ENCODE measurements at regions not wholly inside any gene's neighbourhood (a gene's known extent, or its start where the extent isn't known, plus 50 kb on each side); places are given as distances from the start of the nearest gene placed in this dataset.

GRCh38 chr5:38115318-38115827, 143.0 kb upstream of the EGFLAM start:
- Histone ChIP-seq H4K20me1 (ENCODE audit: insufficient read depth) (no peaks in the 10 kb centered on the region), H3K27me3 (ENCODE audit: insufficient read depth, low read depth) (peaks cover 22% of the 10 kb centered on the region), H3K4me3 (no peak overlapping the region), H3K36me3 (ENCODE audit: low read depth) (no peaks in the 10 kb centered on the region), H3K4me2 (no peak overlapping the region), H3K4me1 (replicated peaks; ENCODE audit: insufficient read depth) (no peaks in the 10 kb centered on the region), H2AFZ (no peak overlapping the region), H3K9me3 (ENCODE audit: insufficient read depth, low read depth) (no peaks in the 10 kb centered on the region), H3K79me2 (ENCODE audit: low read depth) (no peaks in the 10 kb centered on the region), H3F3A (ENCODE audit: insufficient read depth, low read depth) (no peaks in the 10 kb centered on the region), H3K27ac (no peak overlapping the region), H3K9me2 (ENCODE audit: insufficient read depth) (no peaks in the 10 kb centered on the region)
- intact Hi-C loops (cut with micrococcal nuclease; ENCODE audit: unreplicated experiment) = no loop called here
- BruUV-seq (replicated peaks) = no TSS peak
- no peak for DNase-seq
- CTCF ChIA-PET = no interaction called here
- POLR2A ChIA-PET (ENCODE audit: unreplicated experiment) = interaction anchor here (0.5 kb wide), 1 partner anchor 375 kb away, joined by 4 read pairs; no protein-coding TSS in a partner anchor
- TF ChIP-seq EZH2 (IDR thresholded peaks at IDR 0.05; ENCODE audit: low read depth) (no peak), CTCF (conservative IDR thresholded peaks at IDR 0.05) (no peak)

- CTCF ChIA-PET = no interaction called here
- Histone ChIP-seq H3K9me3 (ENCODE audit: insufficient read depth, low read depth) (no peaks in the 10 kb centered on the region), H3K4me3 (no peak overlapping the region), H3K79me2 (ENCODE audit: low read depth) (no peaks in the 10 kb centered on the region), H3K9me2 (ENCODE audit: insufficient read depth) (no peaks in the 10 kb centered on the region), H3K27ac (no peak overlapping the region), H3K27me3 (ENCODE audit: insufficient read depth, low read depth) (peaks cover 22% of the 10 kb centered on the region), H3K4me2 (no peak overlapping the region), H3K36me3 (ENCODE audit: low read depth) (no peaks in the 10 kb centered on the region), H3F3A (ENCODE audit: insufficient read depth, low read depth) (no peaks in the 10 kb centered on the region), H2AFZ (no peak overlapping the region), H4K20me1 (ENCODE audit: insufficient read depth) (no peaks in the 10 kb centered on the region), H3K4me1 (replicated peaks; ENCODE audit: insufficient read depth) (no peaks in the 10 kb centered on the region)
- DNase-seq = no peak
- no peak for TF ChIP-seq CTCF (conservative IDR thresholded peaks at IDR 0.05)
- no peak for TF ChIP-seq EZH2 (IDR thresholded peaks at IDR 0.05; ENCODE audit: low read depth)
- no TSS peak for BruUV-seq (replicated peaks)
- intact Hi-C loops (cut with micrococcal nuclease; ENCODE audit: unreplicated experiment) = no loop called here
- POLR2A ChIA-PET (ENCODE audit: unreplicated experiment) = interaction anchor here (0.6 kb wide), 2 partner anchors 139 to 827 kb away, joined by 3 to 6 read pairs; no protein-coding TSS in a partner anchor
Observed at GRCh38 chr5:38113880-38114279, 144.5 kb upstream of the EGFLAM start.

GRCh38 chr5:38113456-38113855, 144.9 kb upstream of the EGFLAM start:
- H3K4me2 ChIP-seq = no peak overlapping the region
- no peaks in the 10 kb centered on the region for H3F3A ChIP-seq (ENCODE audit: insufficient read depth, low read depth)
- no peak for DNase-seq
- no TSS peak for BruUV-seq (replicated peaks)
- no peaks in the 10 kb centered on the region for H3K9me2 ChIP-seq (ENCODE audit: insufficient read depth)
- H3K27me3 ChIP-seq (ENCODE audit: insufficient read depth, low read depth) = peaks cover 22% of the 10 kb centered on the region
- H3K79me2 ChIP-seq (ENCODE audit: low read depth) = no peaks in the 10 kb centered on the region
- intact Hi-C loops (cut with micrococcal nuclease; ENCODE audit: unreplicated experiment) = no loop called here
- ChIA-PET CTCF (no interaction called here), POLR2A (ENCODE audit: unreplicated experiment) (no interaction called here)
- H2AFZ ChIP-seq = no peak overlapping the region
- no peak overlapping the region for H3K27ac ChIP-seq
- H3K36me3 ChIP-seq (ENCODE audit: low read depth) = no peaks in the 10 kb centered on the region
- no peaks in the 10 kb centered on the region for H3K4me1 ChIP-seq (replicated peaks; ENCODE audit: insufficient read depth)
- no peaks in the 10 kb centered on the region for H4K20me1 ChIP-seq (ENCODE audit: insufficient read depth)
- TF ChIP-seq CTCF (conservative IDR thresholded peaks at IDR 0.05) (no peak), EZH2 (IDR thresholded peaks at IDR 0.05; ENCODE audit: low read depth) (no peak)
- no peaks in the 10 kb centered on the region for H3K9me3 ChIP-seq (ENCODE audit: insufficient read depth, low read depth)
- no peak overlapping the region for H3K4me3 ChIP-seq

All from PC-9 (cell line).